OCI-LY7 (cell line): ENCODE measurements at regions not wholly inside any gene's neighbourhood (a gene's known extent, or its start where the extent isn't known, plus 50 kb on each side); places are given as distances from the start of the nearest gene placed in this dataset.

Experiments
- CTCF ChIP-seq: fragments of 200-600 bp; sonication (generic); conservative IDR thresholded peaks from 2 replicates; pipeline ENCODE4 v1.5.1; 2014; ENCODE audit warnings: mild to moderate bottlenecking, antibody characterized with exemption, low read length, moderate library complexity, mixed read lengths
- EZH2phosphoT487 ChIP-seq: fragments of 200-600 bp; sonication (generic); IDR thresholded peaks from 2 replicates; pipeline ENCODE4 v1.6.1; 2018; ENCODE audit warnings: low read depth, borderline replicate concordance, mild to moderate bottlenecking, mixed run types, antibody characterized with exemption, low read length, moderate library complexity, mixed read lengths

DNA sequence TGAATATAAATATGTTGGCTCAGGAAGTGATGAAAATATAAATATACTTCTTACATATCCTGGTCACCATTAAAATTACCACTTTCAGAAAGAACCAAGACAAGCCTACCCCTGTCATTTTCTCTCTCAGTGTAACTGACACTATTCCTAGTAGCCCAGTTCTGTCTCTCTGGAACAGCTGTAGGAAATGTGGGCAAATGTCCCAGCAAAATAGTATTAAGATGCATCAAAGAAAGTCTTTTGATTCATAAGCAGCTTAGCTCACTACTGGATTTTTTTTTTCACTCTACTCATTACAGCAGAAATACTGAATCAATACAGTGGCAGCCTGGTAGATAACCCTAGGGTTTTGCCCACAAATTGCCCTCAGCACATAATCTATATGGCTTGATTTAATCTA is 290.9 kb downstream of the DNAJB9 start:
- TF ChIP-seq CTCF: no peak
- TF ChIP-seq EZH2phosphoT487: no peak
